ENCODE measurements at regions not wholly inside any gene's neighbourhood (a gene's known extent, or its start where the extent isn't known, plus 50 kb on each side); places are given as distances from the start of the nearest gene placed in this dataset.
"Not testable (repeated sequence)": the region's sequence is repeated elsewhere in the genome, so short reads cannot be mapped to it uniquely, and the experiment has no call there.

DNA sequence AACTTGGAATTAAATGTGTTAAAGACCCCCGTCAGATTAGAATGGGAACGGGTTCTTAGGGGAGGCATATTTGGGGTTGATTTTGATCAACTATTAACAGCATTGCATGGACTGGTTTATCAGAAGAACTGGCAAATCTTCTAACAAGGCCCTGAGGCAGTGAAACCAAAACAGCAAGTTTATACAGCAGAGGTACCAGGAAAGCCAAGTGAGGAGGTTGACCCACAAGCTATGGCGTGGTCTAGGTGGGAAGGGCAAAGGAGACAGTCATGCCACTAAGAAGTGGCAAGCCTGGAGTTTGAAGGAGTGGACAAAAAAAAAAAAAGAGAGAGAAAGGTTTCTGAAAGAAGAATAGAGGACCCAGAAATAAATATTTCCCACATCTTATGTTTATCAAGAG lies 187.0 kb downstream of the MREG start:
- no peak overlapping the region for H3K27ac Mint-ChIP-seq
- Histone ChIP-seq H3K27me3 (replicated peaks in 1 of 4; ENCODE audit: control extremely low read depth in 1 of 4, control insufficient read depth in 3 of 4, insufficient read depth in 4 of 4, low read length in 3 of 4) (no peaks in the 10 kb centered on the region), H3K4me3 (ENCODE audit: control extremely low read depth in 1 of 5, extremely low read depth in 1 of 5, insufficient read depth in 1 of 5, low read depth in 2 of 5, low read length in 4 of 5) (no peak overlapping the region), H4K20me1 (ENCODE audit: control insufficient read depth, insufficient read depth, low read length, poor library complexity, severe bottlenecking) (no peaks in the 10 kb centered on the region), H3K36me3 (replicated peaks in 1 of 2; ENCODE audit: control extremely low read depth in 1 of 2, control insufficient read depth in 1 of 2, extremely low read depth in 1 of 2, insufficient read depth in 2 of 2, low read length in 1 of 2) (no peaks in the 10 kb centered on the region), H3K4me2 (replicated peaks; ENCODE audit: low read depth, low read length, poor library complexity, severe bottlenecking) (no peak overlapping the region), H3K27ac (ENCODE audit: low read length in 2 of 2) (no peak overlapping the region), H3K4me1 (ENCODE audit: control insufficient read depth in 2 of 2, insufficient read depth in 2 of 2, low read length in 2 of 2) (no peaks in the 10 kb centered on the region), H3K79me2 (ENCODE audit: control insufficient read depth, insufficient read depth, low read length) (no peaks in the 10 kb centered on the region), H3K9ac (ENCODE audit: low read length) (no peak overlapping the region), H3K9me3 (ENCODE audit: control extremely low read depth in 1 of 3, control insufficient read depth in 2 of 3, insufficient read depth in 1 of 3, low read length in 2 of 3) (no peaks in the 10 kb centered on the region), H2AFZ (ENCODE audit: insufficient read depth, low read depth, low read length, poor library complexity, severe bottlenecking) (no peak overlapping the region)
- ChIA-PET CTCF (no interaction called here), POLR2A (no interaction called here)
- no peak for ATAC-seq (ENCODE audit: low read depth)
- DNase-seq: no peak
- intact Hi-C loops (cut with micrococcal nuclease): no loop called here
- peaks cover 21% of the 10 kb centered on the region for H3K27me3 Mint-ChIP-seq
- 100% methylated on average over 2 of the region's 3 CpGs for WGBS (ENCODE audit: insufficient coverage)
- no peak overlapping the region for H3K4me3 Mint-ChIP-seq
- H3K4me1 Mint-ChIP-seq: no peaks in the 10 kb centered on the region
- peaks cover 3% of the 10 kb centered on the region for H3K9me3 Mint-ChIP-seq (ENCODE audit: insufficient read depth)
- TF ChIP-seq CTCF (IDR thresholded peaks at IDR 0.05) (no peak), EZH2 (IDR thresholded peaks at IDR 0.05; ENCODE audit: borderline replicate concordance, insufficient read depth, low read depth, low read length, poor library complexity, severe bottlenecking) (no peak)

DNA sequence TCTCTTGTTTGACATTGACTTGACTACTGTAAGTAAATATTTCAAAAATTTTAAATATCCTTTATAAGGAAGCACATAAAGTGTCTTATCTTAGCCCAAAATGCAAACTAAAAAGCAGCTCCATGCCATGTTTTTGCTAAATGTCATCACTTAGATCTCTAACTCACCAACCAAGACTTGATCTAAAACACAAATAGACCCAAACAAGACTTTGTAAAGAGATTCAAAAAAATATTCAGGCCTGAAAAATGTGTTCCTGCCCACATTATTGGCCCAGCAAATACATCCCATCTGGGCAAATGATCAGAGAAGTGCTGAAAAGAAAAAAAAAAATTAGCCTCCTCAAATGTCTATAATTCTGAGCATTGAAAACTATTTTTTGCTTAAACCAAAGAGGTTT lies 187.6 kb downstream of the MREG start:
- no peak overlapping the region for H3K4me3 Mint-ChIP-seq
- ChIA-PET POLR2A (no interaction called here), CTCF (no interaction called here)
- DNase-seq (no peak), ATAC-seq (ENCODE audit: low read depth) (no peak)
- H3K4me1 Mint-ChIP-seq: no peaks in the 10 kb centered on the region
- H3K4me2 ChIP-seq (replicated peaks; ENCODE audit: low read depth, low read length, poor library complexity, severe bottlenecking): no peak overlapping the region
- no peaks in the 10 kb centered on the region for H3K4me1 ChIP-seq (ENCODE audit: control insufficient read depth in 2 of 2, insufficient read depth in 2 of 2, low read length in 2 of 2)
- TF ChIP-seq EZH2 (IDR thresholded peaks at IDR 0.05; ENCODE audit: borderline replicate concordance, insufficient read depth, low read depth, low read length, poor library complexity, severe bottlenecking): no peak
- no peak for TF ChIP-seq CTCF (IDR thresholded peaks at IDR 0.05)
- intact Hi-C loops (cut with micrococcal nuclease): no loop called here
- H3K9me3 ChIP-seq (ENCODE audit: control extremely low read depth in 1 of 3, control insufficient read depth in 2 of 3, insufficient read depth in 1 of 3, low read length in 2 of 3): no peaks in the 10 kb centered on the region
- H3K79me2 ChIP-seq (ENCODE audit: control insufficient read depth, insufficient read depth, low read length): no peaks in the 10 kb centered on the region
- no peaks in the 10 kb centered on the region for H3K36me3 ChIP-seq (replicated peaks in 1 of 2; ENCODE audit: control extremely low read depth in 1 of 2, control insufficient read depth in 1 of 2, extremely low read depth in 1 of 2, insufficient read depth in 2 of 2, low read length in 1 of 2)
- H3K9me3 Mint-ChIP-seq (ENCODE audit: insufficient read depth): peaks cover 3% of the 10 kb centered on the region
- H3K27me3 ChIP-seq (replicated peaks in 1 of 4; ENCODE audit: control extremely low read depth in 1 of 4, control insufficient read depth in 3 of 4, insufficient read depth in 4 of 4, low read length in 3 of 4): no peaks in the 10 kb centered on the region
- peaks cover 28% of the 10 kb centered on the region for H3K27me3 Mint-ChIP-seq
- H3K27ac ChIP-seq (ENCODE audit: low read length in 2 of 2): no peak overlapping the region
- H3K4me3 ChIP-seq (ENCODE audit: control extremely low read depth in 1 of 5, extremely low read depth in 1 of 5, insufficient read depth in 1 of 5, low read depth in 2 of 5, low read length in 4 of 5): no peak overlapping the region
- H3K27ac Mint-ChIP-seq: no peak overlapping the region
- no peak overlapping the region for H3K9ac ChIP-seq (ENCODE audit: low read length)
- no peaks in the 10 kb centered on the region for H4K20me1 ChIP-seq (ENCODE audit: control insufficient read depth, insufficient read depth, low read length, poor library complexity, severe bottlenecking)
- H2AFZ ChIP-seq (ENCODE audit: insufficient read depth, low read depth, low read length, poor library complexity, severe bottlenecking): no peak overlapping the region

DNA sequence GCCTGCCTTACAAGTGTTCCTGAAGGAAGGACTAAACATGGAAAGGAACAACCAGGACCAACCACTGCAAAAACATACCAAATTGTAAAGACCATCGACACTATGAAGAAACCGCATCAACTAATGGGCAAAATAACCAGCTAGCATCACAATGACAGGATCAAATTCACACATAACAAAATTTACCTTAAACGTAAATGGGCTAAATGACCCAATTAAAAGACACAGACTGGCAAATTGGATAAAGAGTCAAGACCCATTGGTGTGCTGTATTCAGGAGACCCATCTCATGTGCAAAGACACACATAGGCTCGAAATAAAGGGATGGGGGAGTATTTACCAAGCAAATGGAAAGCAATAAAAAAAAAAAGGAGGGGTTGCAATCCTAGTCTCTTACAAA lies 192.1 kb downstream of the MREG start:
- H3K4me3 Mint-ChIP-seq; DNase-seq; H3K9ac ChIP-seq (ENCODE audit: low read length); H3K4me1 Mint-ChIP-seq; H3K4me2 ChIP-seq (replicated peaks; ENCODE audit: low read depth, low read length, poor library complexity, severe bottlenecking); H3K27ac ChIP-seq (ENCODE audit: low read length in 2 of 2); POLR2A ChIA-PET; ATAC-seq (ENCODE audit: low read depth); H3K27ac Mint-ChIP-seq; H3K4me1 ChIP-seq (ENCODE audit: control insufficient read depth in 2 of 2, insufficient read depth in 2 of 2, low read length in 2 of 2); H2AFZ ChIP-seq (ENCODE audit: insufficient read depth, low read depth, low read length, poor library complexity, severe bottlenecking); H3K4me3 ChIP-seq (ENCODE audit: control extremely low read depth in 1 of 5, extremely low read depth in 1 of 5, insufficient read depth in 1 of 5, low read depth in 2 of 5, low read length in 4 of 5); intact Hi-C loops (cut with micrococcal nuclease); H3K79me2 ChIP-seq (ENCODE audit: control insufficient read depth, insufficient read depth, low read length); H3K9me3 Mint-ChIP-seq (ENCODE audit: insufficient read depth); H3K36me3 ChIP-seq (replicated peaks in 1 of 2; ENCODE audit: control extremely low read depth in 1 of 2, control insufficient read depth in 1 of 2, extremely low read depth in 1 of 2, insufficient read depth in 2 of 2, low read length in 1 of 2); H4K20me1 ChIP-seq (ENCODE audit: control insufficient read depth, insufficient read depth, low read length, poor library complexity, severe bottlenecking): not testable (repeated sequence)
- CTCF ChIA-PET: interaction anchor here (0.7 kb wide), 1 partner anchor 50 kb away, joined by 3 read pairs; no protein-coding TSS in a partner anchor
- peaks cover 44% of the 10 kb centered on the region for H3K27me3 Mint-ChIP-seq
- peaks cover 0 to 12% (median 1%) of the 10 kb centered on the region in 3 donors for H3K9me3 ChIP-seq (ENCODE audit: control extremely low read depth in 1 of 3, control insufficient read depth in 2 of 3, insufficient read depth in 1 of 3, low read length in 2 of 3)
- H3K27me3 ChIP-seq (replicated peaks in 1 of 4; ENCODE audit: control extremely low read depth in 1 of 4, control insufficient read depth in 3 of 4, insufficient read depth in 4 of 4, low read length in 3 of 4): peaks cover 0 to 13% (median 5%) of the 10 kb centered on the region in 4 experiments
- 100% methylated on average over 2 of the region's 4 CpGs for WGBS (ENCODE audit: insufficient coverage)
